Mammary epithelial cell (primary cell): ENCODE measurements at regions not wholly inside any gene's neighbourhood (a gene's known extent, or its start where the extent isn't known, plus 50 kb on each side); places are given as distances from the start of the nearest gene placed in this dataset.

Experiments
- EZH2 ChIP-seq: IDR thresholded peaks from 2 replicates; pipeline ENCODE4 v1.6.1; 2012; ENCODE audit warnings: low read length, inconsistent platforms, borderline replicate concordance
- TF ChIP-seq, protein P1 (sequence below), 2 donors: IDR thresholded peaks in 1 of 2; conservative IDR thresholded peaks in 1 of 2; 2 replicates each; pipeline ENCODE4 v1.5.1; 2011 to 2012; ENCODE audit warnings: inconsistent platforms in 2 of 2, low read length in 2 of 2, mild to moderate bottlenecking in 2 of 2, control low read depth in 1 of 2, low read depth in 1 of 2; ENCODE audit not compliant: insufficient read depth in 1 of 2; ENCODE audit errors: extremely low read depth in 1 of 2

GRCh38 chr11:70624598-70624993 lies 226.3 kb downstream of the CTTN start:
- TF ChIP-seq, protein P1, sequence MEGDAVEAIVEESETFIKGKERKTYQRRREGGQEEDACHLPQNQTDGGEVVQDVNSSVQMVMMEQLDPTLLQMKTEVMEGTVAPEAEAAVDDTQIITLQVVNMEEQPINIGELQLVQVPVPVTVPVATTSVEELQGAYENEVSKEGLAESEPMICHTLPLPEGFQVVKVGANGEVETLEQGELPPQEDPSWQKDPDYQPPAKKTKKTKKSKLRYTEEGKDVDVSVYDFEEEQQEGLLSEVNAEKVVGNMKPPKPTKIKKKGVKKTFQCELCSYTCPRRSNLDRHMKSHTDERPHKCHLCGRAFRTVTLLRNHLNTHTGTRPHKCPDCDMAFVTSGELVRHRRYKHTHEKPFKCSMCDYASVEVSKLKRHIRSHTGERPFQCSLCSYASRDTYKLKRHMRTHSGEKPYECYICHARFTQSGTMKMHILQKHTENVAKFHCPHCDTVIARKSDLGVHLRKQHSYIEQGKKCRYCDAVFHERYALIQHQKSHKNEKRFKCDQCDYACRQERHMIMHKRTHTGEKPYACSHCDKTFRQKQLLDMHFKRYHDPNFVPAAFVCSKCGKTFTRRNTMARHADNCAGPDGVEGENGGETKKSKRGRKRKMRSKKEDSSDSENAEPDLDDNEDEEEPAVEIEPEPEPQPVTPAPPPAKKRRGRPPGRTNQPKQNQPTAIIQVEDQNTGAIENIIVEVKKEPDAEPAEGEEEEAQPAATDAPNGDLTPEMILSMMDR (conservative IDR thresholded peaks at IDR 0.05 in 1 of 2, IDR thresholded peaks at IDR 0.05 in 1 of 2; ENCODE audit: extremely low read depth in 1 of 2, insufficient read depth in 1 of 2, low read depth in 1 of 2, low read length in 2 of 2), result no peak
- TF ChIP-seq EZH2, result no peak
